Spinal cord (tissue), 9 donors: ENCODE measurements at regions not wholly inside any gene's neighbourhood (a gene's known extent, or its start where the extent isn't known, plus 50 kb on each side); places are given as distances from the start of the nearest gene placed in this dataset.

Source experiments
- DNase-seq, 6 donors: peaks; one replicate each; pipeline versions ENCODE4 v3.0.0 to v3.0.0-alpha.2; 2013 to 2015; ENCODE audit warnings: low spot score in 6 of 6, low read depth in 4 of 6
- H3K27ac ChIP-seq: one replicate; pipeline ENCODE4 v1.5.1; 2013; ENCODE audit warnings: low read depth, low read length, control low read depth
- H3K27me3 ChIP-seq: one replicate; pipeline ENCODE4 v1.6.1; 2013; ENCODE audit warnings: low read length; ENCODE audit not compliant: control insufficient read depth, insufficient read depth
- H3K36me3 ChIP-seq: one replicate; pipeline ENCODE4 v1.6.1; 2013; ENCODE audit warnings: low read length; ENCODE audit not compliant: control insufficient read depth, insufficient read depth
- H3K4me1 ChIP-seq: one replicate; pipeline ENCODE4 v1.6.1; 2013; ENCODE audit warnings: low read length; ENCODE audit not compliant: control insufficient read depth, insufficient read depth
- H3K4me3 ChIP-seq: one replicate; pipeline ENCODE4 v1.5.1; 2013; ENCODE audit warnings: low read depth, low read length, control low read depth
- H3K9me3 ChIP-seq: one replicate; pipeline ENCODE4 v1.6.1; 2013; ENCODE audit warnings: low read length; ENCODE audit not compliant: control insufficient read depth, insufficient read depth
- WGBS: methylation state at CpG from one replicate; pipeline ENCODE4 v1.1.5; 2013; ENCODE audit warnings: missing lambda C conversion rate; ENCODE audit not compliant: insufficient coverage; 5-methylcytosine and 5-hydroxymethylcytosine counted together
- donor health status: healthy.

DNA sequence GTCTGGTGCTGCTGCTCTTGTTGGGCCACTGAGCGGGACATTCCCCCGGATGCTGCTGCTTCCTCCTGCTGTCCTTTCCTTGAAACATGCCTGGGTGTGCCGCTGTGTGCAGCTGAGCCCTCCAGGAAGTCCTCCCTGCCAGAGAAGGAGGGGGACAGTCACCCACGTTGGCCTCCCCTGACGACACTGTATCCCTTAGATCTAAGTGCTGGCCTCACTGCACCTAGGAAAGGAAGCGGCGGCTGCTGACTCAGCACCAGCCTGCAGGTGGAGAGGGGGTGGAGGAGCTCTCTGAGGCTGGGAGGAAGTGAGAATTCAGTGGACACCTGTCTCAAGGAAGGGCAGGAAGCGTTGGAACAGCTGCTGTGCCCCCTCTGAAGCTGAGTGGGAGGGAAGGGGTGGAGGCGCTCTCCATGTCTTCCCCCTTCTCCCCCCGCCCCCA, 239.8 kb downstream of the HAUS1 start:
- Histone ChIP-seq H3K4me3 (no peak overlapping the region), H3K9me3 (no peaks in the 10 kb centered on the region), H3K36me3 (peaks cover 22% of the 10 kb centered on the region), H3K27ac (no peak overlapping the region), H3K4me1 (peaks cover 22% of the 10 kb centered on the region), H3K27me3 (no peaks in the 10 kb centered on the region)
- DNase-seq: no peak
- WGBS: 67% methylated on average over 5 of the region's 10 CpGs

DNA sequence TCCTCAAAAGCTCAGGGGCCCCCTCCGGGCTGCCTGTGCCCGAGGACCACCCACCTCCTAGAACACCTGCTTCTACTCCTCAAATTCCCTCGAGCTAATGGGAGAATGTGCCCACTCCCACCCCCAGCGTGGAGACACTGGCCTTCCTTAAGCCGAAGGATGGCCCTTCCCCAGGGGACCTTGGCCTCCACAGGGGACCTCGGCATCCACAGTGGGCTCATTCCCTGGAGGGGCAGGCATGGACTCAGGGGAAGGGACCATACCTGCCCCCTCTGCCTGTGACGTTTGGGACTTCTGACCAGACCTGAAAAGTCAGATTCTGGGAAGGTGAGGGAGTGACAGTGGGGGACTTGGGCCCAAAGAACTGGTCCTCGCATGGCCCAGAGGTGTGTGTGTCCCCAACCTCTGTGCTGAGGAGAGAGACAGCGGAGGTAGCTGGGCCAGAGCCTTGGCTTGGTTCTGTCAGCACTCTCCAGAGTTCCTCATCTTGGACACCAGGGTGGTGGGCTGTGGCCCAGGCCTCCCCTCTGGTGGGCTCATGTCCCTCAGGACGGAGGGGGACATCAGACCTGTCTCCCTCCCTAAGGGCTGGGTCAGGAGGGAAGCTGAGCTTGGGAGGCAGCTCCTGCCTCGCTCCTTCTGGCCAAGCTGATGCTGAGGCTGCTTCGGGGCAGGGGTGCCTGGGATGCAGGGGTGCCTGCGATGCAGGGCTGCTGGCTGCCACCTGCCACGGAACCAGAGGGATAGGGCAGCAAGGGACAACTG, 240.4 kb downstream of the HAUS1 start:
- WGBS: 83% methylated on average over 12 of the region's 14 CpGs
- H3K4me3 ChIP-seq: no peak overlapping the region

DNA sequence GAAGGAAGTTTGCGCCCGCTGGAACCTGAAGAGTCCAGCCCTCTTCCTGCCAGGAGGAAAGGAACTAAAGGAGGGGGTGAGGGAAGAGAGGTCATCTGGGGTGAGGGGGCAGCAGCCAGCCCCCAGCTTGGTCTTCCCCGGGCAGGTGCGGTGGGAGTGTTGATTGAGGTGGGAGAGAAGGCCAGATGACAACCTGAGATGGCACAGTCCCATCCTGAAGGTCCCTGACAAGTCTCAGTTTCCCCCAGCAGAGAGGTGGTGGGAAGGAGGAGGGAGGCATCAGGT, 240.9 kb downstream of the HAUS1 start:
- WGBS: 98% methylated on average over 4 of the region's 4 CpGs
- H3K9me3 ChIP-seq: no peaks in the 10 kb centered on the region
- peaks cover 22% of the 10 kb centered on the region for H3K36me3 ChIP-seq
- H3K4me1 ChIP-seq: peaks cover 22% of the 10 kb centered on the region
- H3K27ac ChIP-seq: no peak overlapping the region
- no peak for DNase-seq
- no peaks in the 10 kb centered on the region for H3K27me3 ChIP-seq
- H3K4me3 ChIP-seq: no peak overlapping the region

More for the DNA sequence above, 240.4 kb downstream of the HAUS1 start:
- no peaks in the 10 kb centered on the region for H3K9me3 ChIP-seq
- H3K36me3 ChIP-seq: peaks cover 22% of the 10 kb centered on the region
- no peak overlapping the region for H3K27ac ChIP-seq
- H3K27me3 ChIP-seq: no peaks in the 10 kb centered on the region
- peaks cover 22% of the 10 kb centered on the region for H3K4me1 ChIP-seq
- no peak for DNase-seq

DNA sequence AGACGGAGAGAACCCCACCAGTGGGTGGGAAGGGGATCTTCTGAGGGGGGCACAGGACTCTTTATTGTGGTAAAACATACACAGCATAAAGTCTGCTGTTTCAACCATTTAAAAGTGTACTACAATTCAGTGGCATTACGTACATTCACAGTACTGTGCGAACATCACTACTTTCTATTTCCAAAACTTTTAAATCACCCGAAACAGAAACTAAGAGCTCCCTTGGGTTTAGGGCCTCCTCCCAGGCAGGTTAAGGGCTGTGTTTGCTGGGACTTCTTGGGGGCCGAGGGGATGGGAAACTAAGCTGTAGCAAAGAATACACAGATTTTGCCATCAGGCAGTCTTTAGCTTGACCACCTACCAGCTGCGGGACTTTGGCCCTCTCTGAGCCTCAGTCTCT, 242.0 kb downstream of the HAUS1 start:
- no peak overlapping the region for H3K4me3 ChIP-seq
- no peaks in the 10 kb centered on the region for H3K9me3 ChIP-seq
- DNase-seq: no peak
- H3K27ac ChIP-seq: no peak overlapping the region
- peaks cover 22% of the 10 kb centered on the region for H3K36me3 ChIP-seq
- H3K4me1 ChIP-seq: peaks cover 26% of the 10 kb centered on the region
- 83% methylated on average over 1 of the region's 6 CpGs for WGBS
- H3K27me3 ChIP-seq: no peaks in the 10 kb centered on the region

DNA sequence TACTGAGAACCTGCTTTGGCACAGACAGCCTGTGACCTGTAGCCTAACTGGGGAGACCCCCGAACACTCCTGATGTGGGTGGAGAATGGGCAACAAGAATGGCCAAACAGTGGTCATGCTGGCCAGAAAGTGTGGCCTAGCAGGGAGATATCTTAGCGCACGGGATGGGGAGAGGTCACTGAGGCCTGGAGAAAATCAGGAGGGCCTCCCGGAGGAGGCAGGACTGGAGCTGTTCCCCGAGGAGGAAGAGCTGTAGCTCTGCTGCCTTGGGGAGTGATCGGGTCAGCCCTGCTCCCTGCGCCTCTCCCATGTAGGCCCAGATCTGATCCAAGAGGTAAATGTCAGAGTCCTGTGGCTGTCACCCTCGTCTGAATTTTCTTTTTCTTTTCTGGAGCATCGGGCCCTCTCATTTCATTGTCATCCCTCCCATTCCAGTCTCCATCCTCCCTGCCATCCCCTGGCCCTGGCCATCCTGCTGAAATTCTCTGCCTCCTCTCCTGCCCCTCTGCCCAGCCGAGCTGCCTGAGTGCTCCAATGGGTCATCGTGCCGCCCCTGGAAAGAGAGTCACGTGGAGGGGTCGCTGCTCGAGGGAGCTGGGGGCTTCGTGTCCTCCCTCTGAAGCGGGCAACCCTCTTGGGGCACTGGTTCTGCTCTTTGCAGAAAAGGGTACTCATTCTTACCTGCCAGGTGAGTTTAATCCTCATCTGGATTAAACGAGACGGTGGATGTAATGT, 242.9 kb downstream of the HAUS1 start:
- no peak overlapping the region for H3K27ac ChIP-seq
- peaks cover 22% of the 10 kb centered on the region for H3K36me3 ChIP-seq
- no peaks in the 10 kb centered on the region for H3K9me3 ChIP-seq
- H3K27me3 ChIP-seq: no peaks in the 10 kb centered on the region
- peaks cover 26% of the 10 kb centered on the region for H3K4me1 ChIP-seq
- H3K4me3 ChIP-seq: no peak overlapping the region
- WGBS: 91% methylated on average over 19 of the region's 19 CpGs
- DNase-seq: no peak

DNA sequence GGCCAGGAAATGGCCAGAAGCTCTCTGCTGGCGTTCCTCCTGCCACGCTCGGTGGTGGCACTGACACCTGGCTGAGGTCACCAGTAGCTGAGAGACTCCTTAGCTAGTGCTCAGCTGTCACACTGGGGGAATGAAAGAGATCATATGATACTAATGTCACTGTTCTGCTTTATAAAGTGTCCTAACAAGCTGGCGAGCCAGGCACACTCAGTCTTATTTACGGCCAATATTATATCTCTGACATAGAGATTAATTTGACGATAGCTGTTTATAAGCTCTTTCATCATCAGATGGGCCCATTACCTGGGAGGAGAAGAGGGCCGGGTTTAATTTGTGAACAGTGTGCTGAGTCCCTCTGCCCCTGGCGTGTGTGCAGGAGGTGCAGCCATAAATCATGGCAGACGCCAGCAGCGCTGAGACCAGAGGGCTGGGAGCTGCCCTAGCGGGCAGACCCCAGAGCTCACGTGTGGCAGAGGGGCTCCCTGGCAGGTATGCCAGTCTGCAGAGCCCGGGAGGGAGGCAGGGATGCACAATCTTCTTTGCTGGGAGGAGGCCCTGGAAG, 246.5 kb downstream of the HAUS1 start:
- no peak overlapping the region for H3K27ac ChIP-seq
- 64% methylated on average over 12 of the region's 13 CpGs for WGBS

DNA sequence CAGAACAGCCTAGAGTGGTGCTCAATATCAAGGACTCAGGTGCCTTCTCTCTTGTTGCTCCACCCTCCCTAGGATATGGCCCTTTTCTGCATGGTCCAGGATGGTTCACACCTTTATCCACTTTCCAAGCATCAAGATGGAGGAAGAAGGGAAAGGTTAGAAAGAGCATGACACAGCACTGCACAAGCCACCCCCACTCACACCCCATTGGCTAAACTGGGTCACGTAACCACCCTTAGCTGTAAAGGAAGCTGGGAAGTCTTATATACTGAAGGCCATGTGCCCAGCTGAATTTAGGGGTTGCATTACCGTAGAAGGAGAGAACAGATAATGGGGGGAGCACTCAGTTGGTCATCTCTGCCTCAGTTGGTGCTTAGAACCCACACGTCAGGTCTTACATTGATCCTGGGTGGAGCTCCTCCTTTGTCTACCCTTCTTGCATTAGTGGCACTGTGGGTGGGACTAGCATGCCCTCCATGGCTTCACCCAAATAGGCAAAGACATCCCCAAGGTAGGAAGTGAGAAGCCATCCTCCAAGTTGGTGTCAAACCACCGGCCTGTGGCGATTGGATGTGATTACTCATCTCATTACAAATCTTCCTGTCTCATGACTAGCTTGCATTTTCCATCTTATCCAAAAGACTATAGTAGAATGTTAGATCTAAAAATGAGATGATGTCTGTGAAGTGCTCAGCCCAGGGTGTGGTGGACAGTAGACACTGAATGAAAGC, 248.5 kb downstream of the HAUS1 start:
- Histone ChIP-seq H3K36me3 (peaks cover 3% of the 10 kb centered on the region), H3K27me3 (no peaks in the 10 kb centered on the region), H3K4me1 (peaks cover 4% of the 10 kb centered on the region), H3K4me3 (no peak overlapping the region), H3K9me3 (no peaks in the 10 kb centered on the region), H3K27ac (no peak overlapping the region)
- DNase-seq: no peak
- WGBS: 94% methylated on average over 2 of the region's 5 CpGs

More for the DNA sequence above, 246.5 kb downstream of the HAUS1 start:
- Histone ChIP-seq H3K9me3 (no peaks in the 10 kb centered on the region), H3K4me1 (peaks cover 6% of the 10 kb centered on the region), H3K36me3 (peaks cover 3% of the 10 kb centered on the region), H3K27me3 (no peaks in the 10 kb centered on the region), H3K4me3 (no peak overlapping the region)
- DNase-seq: peak in 1 of 6 donors; percentile 29

DNA sequence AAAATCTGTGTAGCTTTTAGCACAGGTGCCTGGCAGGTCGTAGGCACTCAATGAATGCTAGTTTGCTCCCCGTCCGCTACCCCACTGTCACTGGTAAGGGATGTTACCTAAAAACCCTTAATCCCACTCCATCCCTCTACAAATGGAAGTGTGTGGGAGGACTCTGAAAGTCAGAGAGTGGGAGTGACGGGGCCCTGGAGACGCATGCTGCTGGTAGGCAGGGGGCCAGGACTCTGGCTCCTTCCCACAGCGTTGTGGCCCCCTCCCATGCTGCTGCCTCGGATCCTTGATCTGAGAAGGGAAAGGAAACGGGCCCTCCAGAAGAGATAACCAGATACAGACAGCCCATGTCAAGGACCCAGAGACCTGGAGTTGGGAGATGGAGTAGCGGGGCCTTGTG, 249.3 kb downstream of the HAUS1 start:
- Histone ChIP-seq H3K27ac (no peak overlapping the region), H3K27me3 (no peaks in the 10 kb centered on the region), H3K4me1 (peaks cover 4% of the 10 kb centered on the region), H3K4me3 (no peak overlapping the region), H3K36me3 (peaks cover 10% of the 10 kb centered on the region), H3K9me3 (no peaks in the 10 kb centered on the region)
- no peak for DNase-seq
- 94% methylated on average over 4 of the region's 9 CpGs for WGBS

DNA sequence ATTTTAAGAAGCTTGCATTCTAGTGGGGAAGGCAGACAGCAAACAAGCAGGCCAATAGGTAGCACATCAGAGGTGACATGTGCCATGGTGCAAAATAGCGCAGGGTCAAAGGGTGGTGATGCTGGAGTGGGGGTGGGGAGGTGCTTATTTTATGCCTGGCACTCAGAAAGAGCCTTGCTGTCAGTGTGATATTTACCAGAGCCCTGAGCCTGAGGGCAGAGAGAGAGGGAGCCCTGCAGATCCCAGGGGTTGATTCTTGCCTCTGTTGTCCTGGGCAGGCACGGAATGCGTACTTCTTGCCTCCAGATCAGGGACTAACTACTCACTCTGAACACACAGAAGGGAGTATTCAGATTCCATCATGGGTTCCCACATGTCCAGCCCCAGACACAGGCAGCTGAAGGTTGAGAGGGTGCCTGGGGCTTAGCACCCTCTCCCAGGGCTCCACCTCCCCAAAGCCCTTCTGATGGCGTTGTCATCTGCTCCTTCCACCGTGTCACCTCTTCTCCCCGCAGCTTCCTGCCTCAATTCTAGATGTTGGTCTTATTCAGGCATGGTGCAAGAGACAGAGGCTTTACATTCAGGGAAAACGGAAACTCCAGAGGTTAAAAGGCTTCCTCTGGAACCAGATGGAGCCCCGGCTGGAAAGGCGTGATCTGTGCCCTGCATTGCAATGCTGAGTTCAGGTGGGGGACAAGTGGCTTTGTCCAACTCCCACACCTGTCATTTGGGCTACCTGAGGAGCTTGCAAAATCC, 252.3 kb downstream of the HAUS1 start:
- WGBS: 94% methylated on average over 4 of the region's 9 CpGs
- H3K36me3 ChIP-seq: peaks cover 13% of the 10 kb centered on the region
- no peak for DNase-seq

More for the DNA sequence above, 252.3 kb downstream of the HAUS1 start:
- Histone ChIP-seq H3K4me1 (peaks cover 11% of the 10 kb centered on the region), H3K27me3 (no peaks in the 10 kb centered on the region), H3K27ac (no peak overlapping the region), H3K9me3 (no peaks in the 10 kb centered on the region), H3K4me3 (no peak overlapping the region)
